Osteocyte (in vitro differentiated cells): ENCODE measurements at regions not wholly inside any gene's neighbourhood (a gene's known extent, or its start where the extent isn't known, plus 50 kb on each side); places are given as distances from the start of the nearest gene placed in this dataset.
A peak's percentile ranks its signal among the peaks of the same experiment; 100 is the strongest.

ENCODE experiments used
- DNase-seq: peaks from one replicate; pipeline ENCODE4 v3.0.0; 2021; ENCODE audit warnings: mixed read lengths; ENCODE audit not compliant: unreplicated experiment; ENCODE audit errors: extremely low spot score
- H3K27ac Mint-ChIP-seq: one replicate; pipeline ENCODE4 v1.8.0; 2021; ENCODE audit warnings: mild to moderate bottlenecking, mixed read lengths; ENCODE audit not compliant: unreplicated experiment
- H3K27me3 Mint-ChIP-seq: one replicate; pipeline ENCODE4 v1.8.0; 2021; ENCODE audit warnings: mixed read lengths; ENCODE audit not compliant: unreplicated experiment
- H3K36me3 Mint-ChIP-seq: one replicate; pipeline ENCODE4 v1.8.0; 2021; ENCODE audit warnings: mixed read lengths; ENCODE audit not compliant: unreplicated experiment
- H3K4me1 Mint-ChIP-seq: one replicate; pipeline ENCODE4 v1.8.0; 2021; ENCODE audit warnings: mixed read lengths; ENCODE audit not compliant: unreplicated experiment
- H3K4me3 Mint-ChIP-seq: one replicate; pipeline ENCODE4 v1.8.0; 2021; ENCODE audit warnings: mild to moderate bottlenecking, moderate library complexity, mixed read lengths; ENCODE audit not compliant: unreplicated experiment
- H3K9me3 Mint-ChIP-seq: one replicate; pipeline ENCODE4 v1.8.0; 2021; ENCODE audit warnings: mixed read lengths; ENCODE audit not compliant: unreplicated experiment
- CTCF ChIP-seq: fragments of 200-600 bp; sonication (generic); IDR thresholded peaks from 2 replicates; pipeline ENCODE4 v1.5.0; 2021; ENCODE audit warnings: antibody characterized with exemption, mild to moderate bottlenecking, moderate library complexity

GRCh38 chr2:11014026-11014425 is 102.3 kb downstream of the KCNF1 start:
- H3K4me3 Mint-ChIP-seq, result no peak overlapping the region
- H3K27ac Mint-ChIP-seq, result no peak overlapping the region
- TF ChIP-seq CTCF, result no peak
- H3K4me1 Mint-ChIP-seq, result no peaks in the 10 kb centered on the region
- peak; percentile 13 for DNase-seq
- H3K9me3 Mint-ChIP-seq, result peaks cover 10% of the 10 kb centered on the region
- peaks cover 44% of the 10 kb centered on the region for H3K27me3 Mint-ChIP-seq
- H3K36me3 Mint-ChIP-seq, result no peaks in the 10 kb centered on the region

GRCh38 chr2:11016735-11017388 is 105.1 kb downstream of the KCNF1 start:
- no peak for TF ChIP-seq CTCF
- Mint-ChIP-seq H3K27me3 (peaks cover 54% of the 10 kb centered on the region), H3K27ac (no peak overlapping the region), H3K9me3 (no peaks in the 10 kb centered on the region), H3K36me3 (no peaks in the 10 kb centered on the region), H3K4me3 (no peak overlapping the region), H3K4me1 (no peaks in the 10 kb centered on the region)
- DNase-seq, result peak; percentile 42

- DNase-seq, result peak; percentile 15
- Mint-ChIP-seq H3K36me3 (no peaks in the 10 kb centered on the region), H3K4me3 (no peak overlapping the region), H3K4me1 (no peaks in the 10 kb centered on the region), H3K9me3 (no peaks in the 10 kb centered on the region), H3K27me3 (peaks cover 56% of the 10 kb centered on the region), H3K27ac (no peak overlapping the region)
- no peak for TF ChIP-seq CTCF
Observed at GRCh38 chr2:11017921-11018320, 106.2 kb downstream of the KCNF1 start.

- Mint-ChIP-seq H3K9me3 (no peaks in the 10 kb centered on the region), H3K27ac (no peak overlapping the region), H3K4me3 (no peak overlapping the region), H3K4me1 (no peaks in the 10 kb centered on the region), H3K36me3 (no peaks in the 10 kb centered on the region), H3K27me3 (peaks cover 55% of the 10 kb centered on the region)
- peak; percentile 51 for DNase-seq
- TF ChIP-seq CTCF, result no peak
Observed at GRCh38 chr2:11018651-11019185, 107.0 kb downstream of the KCNF1 start.

GRCh38 chr2:11019614-11020013 is 107.9 kb downstream of the KCNF1 start:
- no peaks in the 10 kb centered on the region for H3K4me1 Mint-ChIP-seq
- TF ChIP-seq CTCF, result no peak

More at GRCh38 chr2:11019614-11020013, 107.9 kb downstream of the KCNF1 start:
- no peak overlapping the region for H3K4me3 Mint-ChIP-seq
- H3K36me3 Mint-ChIP-seq, result no peaks in the 10 kb centered on the region
- no peaks in the 10 kb centered on the region for H3K9me3 Mint-ChIP-seq
- DNase-seq, result peak; percentile 59
- H3K27ac Mint-ChIP-seq, result no peak overlapping the region
- peaks cover 47% of the 10 kb centered on the region for H3K27me3 Mint-ChIP-seq
